ENCODE measurements at regions not wholly inside any gene's neighbourhood (a gene's known extent, or its start where the extent isn't known, plus 50 kb on each side); places are given as distances from the start of the nearest gene placed in this dataset.
"Not testable (repeated sequence)": the region's sequence is repeated elsewhere in the genome, so short reads cannot be mapped to it uniquely, and the experiment has no call there.

GRCh38 chr7:104956753-104957450, 57.1 kb upstream of the KMT2E start:
- DNase-seq (peak; percentile 14 to 35 (median 19)), ATAC-seq (replicated peaks) (peak; percentile 93)
- H3K4me3 Mint-ChIP-seq, result peak overlapping the region; percentile 33 to 40

GRCh38 chr7:104958371-104958865, 55.6 kb upstream of the KMT2E start:
- ATAC-seq (replicated peaks) (no peak), DNase-seq (no peak)
- Mint-ChIP-seq H3K9me3 (no peaks in the 10 kb centered on the region), H3K27me3 (no peaks in the 10 kb centered on the region), H3K36me3 (ENCODE audit: insufficient read depth) (peaks cover 7% of the 10 kb centered on the region), H3K4me1 (ENCODE audit: low read depth in 2 of 2) (peaks cover 18 to 25% of the 10 kb centered on the region in 2 donors), H3K27ac (peak overlapping the region in 1 of 2 donors; percentile 64), H3K4me3 (no peak overlapping the region)

More at GRCh38 chr7:104956753-104957450, 57.1 kb upstream of the KMT2E start:
- Mint-ChIP-seq H3K27ac (peak overlapping the region; percentile 98 to 100), H3K36me3 (ENCODE audit: insufficient read depth) (peaks cover 7% of the 10 kb centered on the region), H3K27me3 (no peaks in the 10 kb centered on the region), H3K9me3 (no peaks in the 10 kb centered on the region), H3K4me1 (ENCODE audit: low read depth in 2 of 2) (peaks cover 18 to 21% of the 10 kb centered on the region in 2 donors)

GRCh38 chr7:104959483-104959882, 54.5 kb upstream of the KMT2E start:
- not testable (repeated sequence) for ATAC-seq (replicated peaks); DNase-seq; H3K36me3 Mint-ChIP-seq (ENCODE audit: insufficient read depth); H3K4me3 Mint-ChIP-seq; H3K9me3 Mint-ChIP-seq; H3K27me3 Mint-ChIP-seq; H3K27ac Mint-ChIP-seq
- H3K4me1 Mint-ChIP-seq (ENCODE audit: low read depth in 2 of 2), result peaks cover 18 to 25% of the 10 kb centered on the region in 2 donors

GRCh38 chr7:104960741-104961448, 53.1 kb upstream of the KMT2E start:
- no peaks in the 10 kb centered on the region for H3K9me3 Mint-ChIP-seq

GRCh38 chr7:104961821-104962220, 52.2 kb upstream of the KMT2E start:
- H3K9me3 Mint-ChIP-seq, result no peaks in the 10 kb centered on the region

More at GRCh38 chr7:104960741-104961448, 53.1 kb upstream of the KMT2E start:
- peaks cover 13 to 22% of the 10 kb centered on the region in 2 donors for H3K4me1 Mint-ChIP-seq (ENCODE audit: low read depth in 2 of 2)
- no peak overlapping the region for H3K4me3 Mint-ChIP-seq
- DNase-seq (no peak), ATAC-seq (replicated peaks) (no peak)
- H3K27ac Mint-ChIP-seq, result no peak overlapping the region
- H3K36me3 Mint-ChIP-seq (ENCODE audit: insufficient read depth), result peaks cover 7% of the 10 kb centered on the region
- H3K27me3 Mint-ChIP-seq, result no peaks in the 10 kb centered on the region

GRCh38 chr7:104962781-104963180, 51.2 kb upstream of the KMT2E start:
- no peaks in the 10 kb centered on the region for H3K27me3 Mint-ChIP-seq
- ATAC-seq (replicated peaks) (no peak), DNase-seq (no peak)
- no peak overlapping the region for H3K4me3 Mint-ChIP-seq
- no peaks in the 10 kb centered on the region for H3K9me3 Mint-ChIP-seq
- peaks cover 0 to 5% of the 10 kb centered on the region in 2 donors for H3K4me1 Mint-ChIP-seq (ENCODE audit: low read depth in 2 of 2)
- peak overlapping the region; percentile 15 to 39 for H3K27ac Mint-ChIP-seq
- H3K36me3 Mint-ChIP-seq (ENCODE audit: insufficient read depth), result peaks cover 2% of the 10 kb centered on the region

More at GRCh38 chr7:104961821-104962220, 52.2 kb upstream of the KMT2E start:
- Mint-ChIP-seq H3K4me1 (ENCODE audit: low read depth in 2 of 2) (peaks cover 8 to 12% of the 10 kb centered on the region in 2 donors), H3K36me3 (ENCODE audit: insufficient read depth) (peaks cover 7% of the 10 kb centered on the region), H3K27ac (no peak overlapping the region), H3K4me3 (no peak overlapping the region), H3K27me3 (no peaks in the 10 kb centered on the region)
- DNase-seq (no peak), ATAC-seq (replicated peaks) (no peak)

- H3K27ac Mint-ChIP-seq, result peak overlapping the region in 1 of 2 donors; percentile 72
- no peaks in the 10 kb centered on the region for H3K27me3 Mint-ChIP-seq
- H3K4me3 Mint-ChIP-seq, result no peak overlapping the region
- ATAC-seq (replicated peaks) (no peak), DNase-seq (no peak)
- H3K36me3 Mint-ChIP-seq (ENCODE audit: insufficient read depth), result peaks cover 2% of the 10 kb centered on the region
- H3K9me3 Mint-ChIP-seq, result no peaks in the 10 kb centered on the region
- H3K4me1 Mint-ChIP-seq (ENCODE audit: low read depth in 2 of 2), result peaks cover 0 to 5% of the 10 kb centered on the region in 2 donors
Observed at GRCh38 chr7:104963378-104963990, 50.5 kb upstream of the KMT2E start.

GRCh38 chr7:104963991-104964385, 50.0 kb upstream of the KMT2E start:
- no peaks in the 10 kb centered on the region for H3K27me3 Mint-ChIP-seq
- H3K27ac Mint-ChIP-seq, result peak overlapping the region in 1 of 2 donors; percentile 72
- peaks cover 2% of the 10 kb centered on the region for H3K36me3 Mint-ChIP-seq (ENCODE audit: insufficient read depth)
- H3K4me3 Mint-ChIP-seq, result no peak overlapping the region
- peaks cover 0 to 5% of the 10 kb centered on the region in 2 donors for H3K4me1 Mint-ChIP-seq (ENCODE audit: low read depth in 2 of 2)
- no peak for ATAC-seq (replicated peaks)
- no peak for DNase-seq
- no peaks in the 10 kb centered on the region for H3K9me3 Mint-ChIP-seq

Data from effector memory CD8-positive, alpha-beta T cell (primary cell).